K562 (cell line): ENCODE measurements at regions not wholly inside any gene's neighbourhood (a gene's known extent, or its start where the extent isn't known, plus 50 kb on each side); places are given as distances from the start of the nearest gene placed in this dataset.

Experiments used
- ELF1 ChIP-seq: fragments of 200-800 bp; sonication (Bioruptor generic); IDR thresholded peaks from 2 replicates; pipeline ENCODE4 v1.6.1; 2016; ENCODE audit warnings: missing genetic modification characterization, missing compliant biosample characterization
- RFX5 ChIP-seq: IDR thresholded peaks from 2 replicates; pipeline ENCODE4 v1.6.1; 2011; ENCODE audit warnings: low read depth, mild to moderate bottlenecking, improper control_type of control experiment, low read length
- TCF3 ChIP-seq: sonication (generic); formaldehyde crosslinking; IDR thresholded peaks from 2 replicates; pipeline ENCODE4 v1.4.0; 2020; ENCODE audit warnings: mild to moderate bottlenecking, missing genetic modification reagents
- TF ChIP-seq, protein P1 (sequence below): sonication (generic); formaldehyde crosslinking; IDR thresholded peaks from 2 replicates; pipeline ENCODE4 v1.8.1; 2022; ENCODE audit warnings: missing genetic modification reagents
- TF ChIP-seq, protein P2 (sequence below), 3 experiments: IDR thresholded peaks in 2 of 3; conservative IDR thresholded peaks in 1 of 3; 2 replicates each; pipeline ENCODE4 v1.5.1; 2011 to 2012; ENCODE audit warnings: low read length in 3 of 3, mild to moderate bottlenecking in 3 of 3, control low read depth in 2 of 3, improper control_type of control experiment in 1 of 3, inconsistent platforms in 1 of 3, low read depth in 1 of 3, mixed read lengths in 1 of 3, moderate library complexity in 1 of 3; ENCODE audit not compliant: insufficient read depth in 2 of 3
- TF ChIP-seq, protein P3 (sequence below): fragments of 250-450 bp; sonication (Bioruptor Pico); IDR thresholded peaks from 2 replicates; pipeline ENCODE4 v1.8.0; 2021; ENCODE audit warnings: moderate library complexity, mild to moderate bottlenecking, inconsistent platforms
- TF ChIP-seq, protein P4 (sequence below): fragments of 450-650 bp; IDR thresholded peaks from 2 replicates; pipeline ENCODE4 v1.6.1; 2016; ENCODE audit warnings: low read depth

DNA sequence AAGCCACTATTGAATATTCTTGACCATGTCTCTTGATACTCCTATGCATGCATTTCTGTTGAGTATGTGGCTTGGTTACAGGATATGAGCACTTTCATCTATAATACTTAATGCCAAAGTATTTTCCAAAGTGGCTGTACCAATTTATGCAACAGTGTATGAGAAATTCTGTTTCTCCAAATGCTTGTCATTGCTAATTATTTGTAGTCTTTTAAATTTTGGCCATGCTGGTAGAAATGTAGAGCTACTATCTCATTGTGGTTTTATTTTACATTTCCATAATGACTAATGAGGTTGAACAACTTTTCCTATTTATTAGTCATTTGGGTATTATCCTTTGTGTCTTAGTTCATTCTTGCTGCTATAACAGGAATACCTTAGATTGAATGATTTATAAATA lies 71.4 kb upstream of the TSPAN2 start:
- TF ChIP-seq, protein P1, sequence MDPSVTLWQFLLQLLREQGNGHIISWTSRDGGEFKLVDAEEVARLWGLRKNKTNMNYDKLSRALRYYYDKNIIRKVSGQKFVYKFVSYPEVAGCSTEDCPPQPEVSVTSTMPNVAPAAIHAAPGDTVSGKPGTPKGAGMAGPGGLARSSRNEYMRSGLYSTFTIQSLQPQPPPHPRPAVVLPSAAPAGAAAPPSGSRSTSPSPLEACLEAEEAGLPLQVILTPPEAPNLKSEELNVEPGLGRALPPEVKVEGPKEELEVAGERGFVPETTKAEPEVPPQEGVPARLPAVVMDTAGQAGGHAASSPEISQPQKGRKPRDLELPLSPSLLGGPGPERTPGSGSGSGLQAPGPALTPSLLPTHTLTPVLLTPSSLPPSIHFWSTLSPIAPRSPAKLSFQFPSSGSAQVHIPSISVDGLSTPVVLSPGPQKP: no peak
- TF ChIP-seq, protein P2, sequence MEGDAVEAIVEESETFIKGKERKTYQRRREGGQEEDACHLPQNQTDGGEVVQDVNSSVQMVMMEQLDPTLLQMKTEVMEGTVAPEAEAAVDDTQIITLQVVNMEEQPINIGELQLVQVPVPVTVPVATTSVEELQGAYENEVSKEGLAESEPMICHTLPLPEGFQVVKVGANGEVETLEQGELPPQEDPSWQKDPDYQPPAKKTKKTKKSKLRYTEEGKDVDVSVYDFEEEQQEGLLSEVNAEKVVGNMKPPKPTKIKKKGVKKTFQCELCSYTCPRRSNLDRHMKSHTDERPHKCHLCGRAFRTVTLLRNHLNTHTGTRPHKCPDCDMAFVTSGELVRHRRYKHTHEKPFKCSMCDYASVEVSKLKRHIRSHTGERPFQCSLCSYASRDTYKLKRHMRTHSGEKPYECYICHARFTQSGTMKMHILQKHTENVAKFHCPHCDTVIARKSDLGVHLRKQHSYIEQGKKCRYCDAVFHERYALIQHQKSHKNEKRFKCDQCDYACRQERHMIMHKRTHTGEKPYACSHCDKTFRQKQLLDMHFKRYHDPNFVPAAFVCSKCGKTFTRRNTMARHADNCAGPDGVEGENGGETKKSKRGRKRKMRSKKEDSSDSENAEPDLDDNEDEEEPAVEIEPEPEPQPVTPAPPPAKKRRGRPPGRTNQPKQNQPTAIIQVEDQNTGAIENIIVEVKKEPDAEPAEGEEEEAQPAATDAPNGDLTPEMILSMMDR (IDR thresholded peaks at IDR 0.05 in 2 of 3, conservative IDR thresholded peaks at IDR 0.05 in 1 of 3; ENCODE audit: insufficient read depth in 2 of 3, low read depth in 1 of 3, low read length in 3 of 3): no peak
- TF ChIP-seq, protein P3, sequence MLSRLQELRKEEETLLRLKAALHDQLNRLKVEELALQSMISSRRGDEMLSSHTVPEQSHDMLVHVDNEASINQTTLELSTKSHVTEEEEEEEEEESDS (CRISPR knock-in tag): no peak
- TF ChIP-seq TCF3: no peak
- TF ChIP-seq, protein P4, sequence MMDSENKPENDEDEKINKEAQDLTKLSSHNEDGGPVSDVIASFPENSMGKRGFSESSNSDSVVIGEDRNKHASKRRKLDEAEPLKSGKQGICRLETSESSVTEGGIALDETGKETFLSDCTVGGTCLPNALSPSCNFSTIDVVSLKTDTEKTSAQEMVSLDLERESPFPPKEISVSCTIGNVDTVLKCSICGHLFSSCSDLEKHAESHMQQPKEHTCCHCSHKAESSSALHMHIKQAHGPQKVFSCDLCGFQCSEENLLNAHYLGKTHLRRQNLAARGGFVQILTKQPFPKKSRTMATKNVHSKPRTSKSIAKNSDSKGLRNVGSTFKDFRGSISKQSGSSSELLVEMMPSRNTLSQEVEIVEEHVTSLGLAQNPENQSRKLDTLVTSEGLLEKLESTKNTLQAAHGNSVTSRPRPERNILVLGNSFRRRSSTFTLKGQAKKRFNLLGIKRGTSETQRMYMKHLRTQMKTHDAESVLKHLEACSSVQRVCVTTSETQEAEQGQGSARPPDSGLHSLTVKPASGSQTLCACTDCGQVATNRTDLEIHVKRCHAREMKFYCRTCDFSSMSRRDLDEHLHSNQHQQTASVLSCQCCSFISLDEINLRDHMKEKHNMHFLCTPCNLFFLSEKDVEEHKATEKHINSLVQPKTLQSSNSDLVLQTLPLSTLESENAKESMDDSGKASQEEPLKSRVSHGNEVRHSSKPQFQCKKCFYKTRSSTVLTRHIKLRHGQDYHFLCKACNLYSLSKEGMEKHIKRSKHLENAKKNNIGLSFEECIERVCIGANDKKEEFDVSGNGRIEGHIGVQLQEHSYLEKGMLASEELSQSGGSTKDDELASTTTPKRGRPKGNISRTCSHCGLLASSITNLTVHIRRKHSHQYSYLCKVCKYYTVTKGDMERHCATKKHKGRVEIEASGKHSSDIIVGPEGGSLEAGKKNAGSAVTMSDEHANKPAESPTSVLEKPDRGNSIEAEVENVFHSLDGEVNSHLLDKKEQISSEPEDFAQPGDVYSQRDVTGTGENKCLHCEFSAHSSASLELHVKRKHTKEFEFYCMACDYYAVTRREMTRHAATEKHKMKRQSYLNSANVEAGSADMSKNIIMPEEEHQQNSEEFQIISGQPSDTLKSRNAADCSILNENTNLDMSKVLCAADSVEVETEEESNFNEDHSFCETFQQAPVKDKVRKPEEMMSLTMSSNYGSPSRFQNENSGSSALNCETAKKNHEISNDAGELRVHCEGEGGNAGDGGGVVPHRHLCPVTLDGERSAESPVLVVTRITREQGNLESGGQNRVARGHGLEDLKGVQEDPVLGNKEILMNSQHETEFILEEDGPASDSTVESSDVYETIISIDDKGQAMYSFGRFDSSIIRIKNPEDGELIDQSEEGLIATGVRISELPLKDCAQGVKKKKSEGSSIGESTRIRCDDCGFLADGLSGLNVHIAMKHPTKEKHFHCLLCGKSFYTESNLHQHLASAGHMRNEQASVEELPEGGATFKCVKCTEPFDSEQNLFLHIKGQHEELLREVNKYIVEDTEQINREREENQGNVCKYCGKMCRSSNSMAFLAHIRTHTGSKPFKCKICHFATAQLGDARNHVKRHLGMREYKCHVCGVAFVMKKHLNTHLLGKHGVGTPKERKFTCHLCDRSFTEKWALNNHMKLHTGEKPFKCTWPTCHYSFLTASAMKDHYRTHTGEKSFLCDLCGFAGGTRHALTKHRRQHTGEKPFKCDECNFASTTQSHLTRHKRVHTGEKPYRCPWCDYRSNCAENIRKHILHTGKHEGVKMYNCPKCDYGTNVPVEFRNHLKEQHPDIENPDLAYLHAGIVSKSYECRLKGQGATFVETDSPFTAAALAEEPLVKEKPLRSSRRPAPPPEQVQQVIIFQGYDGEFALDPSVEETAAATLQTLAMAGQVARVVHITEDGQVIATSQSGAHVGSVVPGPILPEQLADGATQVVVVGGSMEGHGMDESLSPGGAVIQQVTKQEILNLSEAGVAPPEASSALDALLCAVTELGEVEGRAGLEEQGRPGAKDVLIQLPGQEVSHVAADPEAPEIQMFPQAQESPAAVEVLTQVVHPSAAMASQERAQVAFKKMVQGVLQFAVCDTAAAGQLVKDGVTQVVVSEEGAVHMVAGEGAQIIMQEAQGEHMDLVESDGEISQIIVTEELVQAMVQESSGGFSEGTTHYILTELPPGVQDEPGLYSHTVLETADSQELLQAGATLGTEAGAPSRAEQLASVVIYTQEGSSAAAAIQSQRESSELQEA: no peak
- TF ChIP-seq ELF1 (tag): no peak
- TF ChIP-seq RFX5: no peak
